GM21825 (cell line): ENCODE measurements at regions not wholly inside any gene's neighbourhood (a gene's known extent, or its start where the extent isn't known, plus 50 kb on each side); places are given as distances from the start of the nearest gene placed in this dataset.
"Not testable (repeated sequence)": the region's sequence is repeated elsewhere in the genome, so short reads cannot be mapped to it uniquely, and the experiment has no call there.

Experiments
- ATAC-seq: cut with Tn5 transposase; IDR thresholded peaks from one replicate; pipeline ENCODE4 v1.9.1; 2021; ENCODE audit warnings: mild to moderate bottlenecking, moderate library complexity; ENCODE audit not compliant: unreplicated experiment

- no peak for ATAC-seq
These were observed 65.2 kb downstream of the DMRT2 start for GRCh38 chr9:1115370-1115769.

- ATAC-seq = no peak
These were observed 67.3 kb downstream of the DMRT2 start for GRCh38 chr9:1117439-1117838.

- ATAC-seq = no peak
These were observed 70.5 kb downstream of the DMRT2 start for GRCh38 chr9:1120500-1121165.

GRCh38 chr9:1125741-1126140, 75.6 kb downstream of the DMRT2 start:
- no peak for ATAC-seq

GRCh38 chr9:1128046-1128445, 77.9 kb downstream of the DMRT2 start:
- ATAC-seq = no peak

GRCh38 chr9:1129382-1129781, 79.2 kb downstream of the DMRT2 start:
- no peak for ATAC-seq

GRCh38 chr9:1140057-1140456, 89.9 kb downstream of the DMRT2 start:
- ATAC-seq = no peak

GRCh38 chr9:1151691-1152090, 101.5 kb downstream of the DMRT2 start:
- no peak for ATAC-seq

GRCh38 chr9:1152171-1152570, 102.0 kb downstream of the DMRT2 start:
- no peak for ATAC-seq

- no peak for ATAC-seq
These were observed 104.6 kb downstream of the DMRT2 start for GRCh38 chr9:1154739-1155138.

- no peak for ATAC-seq
These were observed 105.4 kb downstream of the DMRT2 start for GRCh38 chr9:1155602-1156001.

- ATAC-seq = no peak
These were observed 106.8 kb downstream of the DMRT2 start for GRCh38 chr9:1156794-1157550.

- ATAC-seq = no peak
These were observed 107.7 kb downstream of the DMRT2 start for GRCh38 chr9:1157836-1158235.

- ATAC-seq = no peak
These were observed 120.8 kb downstream of the DMRT2 start for GRCh38 chr9:1170918-1171317.

GRCh38 chr9:1171546-1171945, 121.4 kb downstream of the DMRT2 start:
- no peak for ATAC-seq

GRCh38 chr9:1173211-1173610, 123.1 kb downstream of the DMRT2 start:
- no peak for ATAC-seq

- ATAC-seq = no peak
These were observed 123.8 kb downstream of the DMRT2 start for GRCh38 chr9:1173993-1174392.

- no peak for ATAC-seq
These were observed 129.2 kb downstream of the DMRT2 start for GRCh38 chr9:1179366-1179765.

GRCh38 chr9:1184146-1184545, 134.0 kb downstream of the DMRT2 start:
- no peak for ATAC-seq

- ATAC-seq = not testable (repeated sequence)
These were observed 137.0 kb downstream of the DMRT2 start for GRCh38 chr9:1187137-1187536.

- ATAC-seq = not testable (repeated sequence)
These were observed 145.5 kb downstream of the DMRT2 start for GRCh38 chr9:1195636-1196035.

- ATAC-seq = no peak
These were observed 147.9 kb downstream of the DMRT2 start for GRCh38 chr9:1198085-1198484.

- no peak for ATAC-seq
These were observed 150.7 kb downstream of the DMRT2 start for GRCh38 chr9:1200847-1201251.
